GM12892 (cell line): ENCODE measurements at regions not wholly inside any gene's neighbourhood (a gene's known extent, or its start where the extent isn't known, plus 50 kb on each side); places are given as distances from the start of the nearest gene placed in this dataset.

Experiments
- POLR2A ChIP-seq: IDR thresholded peaks from 2 replicates; pipeline ENCODE4 v1.6.1; 2011; ENCODE audit warnings: low read depth, low read length, control low read depth
- POLR2AphosphoS5 ChIP-seq: IDR thresholded peaks from 2 replicates; pipeline ENCODE4 v1.6.1; 2011; ENCODE audit warnings: low read depth, low read length, control low read depth
- TAF1 ChIP-seq: IDR thresholded peaks from 2 replicates; pipeline ENCODE4 v1.6.1; 2011; ENCODE audit warnings: low read depth, mild to moderate bottlenecking, control low read depth, low read length, borderline replicate concordance

DNA sequence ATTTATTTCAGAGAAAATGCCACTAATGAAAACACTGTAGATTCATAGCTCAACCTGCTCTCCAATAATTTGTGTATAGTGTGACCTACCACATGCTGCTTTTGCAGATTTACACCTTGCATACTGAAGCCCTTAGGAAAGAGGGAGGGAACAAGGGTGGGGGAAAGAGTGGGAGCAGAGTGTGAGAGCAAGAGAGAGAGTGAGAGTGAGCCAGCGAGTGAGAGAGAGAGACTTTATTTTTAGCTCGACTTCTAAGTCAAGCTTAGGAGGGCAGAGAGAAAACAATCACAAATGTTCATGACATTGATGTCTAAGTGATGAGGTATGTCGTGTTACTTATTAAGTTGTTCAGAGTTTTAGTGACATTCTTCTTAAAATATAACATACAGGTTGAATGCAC, 112.5 kb upstream of the HAND2 start:
- TF ChIP-seq TAF1 (no peak), POLR2AphosphoS5 (no peak), POLR2A (no peak)
